GM10266 (cell line): ENCODE measurements at regions not wholly inside any gene's neighbourhood (a gene's known extent, or its start where the extent isn't known, plus 50 kb on each side); places are given as distances from the start of the nearest gene placed in this dataset.

Experiments used
- DNase-seq: peaks from one replicate; pipeline ENCODE4 v3.0.0; 2012; ENCODE audit errors: extremely low spot score
- TF ChIP-seq, protein P1 (sequence below): IDR thresholded peaks from 2 replicates; pipeline ENCODE4 v1.5.1; 2012; ENCODE audit warnings: mild to moderate bottlenecking, low read depth; ENCODE audit not compliant: control insufficient read depth, insufficient read depth; ENCODE audit errors: missing control alignments

- no peak for DNase-seq
- TF ChIP-seq, protein P1, sequence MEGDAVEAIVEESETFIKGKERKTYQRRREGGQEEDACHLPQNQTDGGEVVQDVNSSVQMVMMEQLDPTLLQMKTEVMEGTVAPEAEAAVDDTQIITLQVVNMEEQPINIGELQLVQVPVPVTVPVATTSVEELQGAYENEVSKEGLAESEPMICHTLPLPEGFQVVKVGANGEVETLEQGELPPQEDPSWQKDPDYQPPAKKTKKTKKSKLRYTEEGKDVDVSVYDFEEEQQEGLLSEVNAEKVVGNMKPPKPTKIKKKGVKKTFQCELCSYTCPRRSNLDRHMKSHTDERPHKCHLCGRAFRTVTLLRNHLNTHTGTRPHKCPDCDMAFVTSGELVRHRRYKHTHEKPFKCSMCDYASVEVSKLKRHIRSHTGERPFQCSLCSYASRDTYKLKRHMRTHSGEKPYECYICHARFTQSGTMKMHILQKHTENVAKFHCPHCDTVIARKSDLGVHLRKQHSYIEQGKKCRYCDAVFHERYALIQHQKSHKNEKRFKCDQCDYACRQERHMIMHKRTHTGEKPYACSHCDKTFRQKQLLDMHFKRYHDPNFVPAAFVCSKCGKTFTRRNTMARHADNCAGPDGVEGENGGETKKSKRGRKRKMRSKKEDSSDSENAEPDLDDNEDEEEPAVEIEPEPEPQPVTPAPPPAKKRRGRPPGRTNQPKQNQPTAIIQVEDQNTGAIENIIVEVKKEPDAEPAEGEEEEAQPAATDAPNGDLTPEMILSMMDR = no peak
Observed at GRCh38 chr4:157898836-157899605, 273.8 kb downstream of the GASK1B start.

DNA sequence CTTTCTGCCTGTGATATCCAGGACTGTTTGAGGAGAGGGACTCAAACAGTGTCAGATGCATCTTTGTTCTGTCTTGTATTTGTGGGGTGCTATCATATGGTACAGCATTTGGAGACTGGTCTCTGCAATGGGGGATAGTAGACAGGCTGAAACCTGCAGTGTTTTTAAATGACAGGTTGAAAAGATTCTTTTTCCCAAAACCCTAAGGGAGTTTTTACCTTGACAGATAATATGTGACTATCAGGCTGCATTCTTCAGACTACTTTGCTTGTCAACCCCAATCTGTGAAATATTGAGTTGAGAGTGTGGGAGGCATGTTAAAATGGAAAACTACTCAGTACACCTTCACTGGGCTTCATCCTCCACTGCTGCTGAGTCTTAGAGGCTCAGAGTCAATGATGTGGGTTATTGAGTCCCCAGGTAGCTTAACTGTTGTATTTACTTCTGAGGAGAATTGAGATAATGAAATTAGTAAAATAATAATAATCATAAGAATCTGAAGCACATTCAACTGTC lies 274.9 kb downstream of the GASK1B start:
- DNase-seq = no peak
- TF ChIP-seq, protein P1 = no peak

DNA sequence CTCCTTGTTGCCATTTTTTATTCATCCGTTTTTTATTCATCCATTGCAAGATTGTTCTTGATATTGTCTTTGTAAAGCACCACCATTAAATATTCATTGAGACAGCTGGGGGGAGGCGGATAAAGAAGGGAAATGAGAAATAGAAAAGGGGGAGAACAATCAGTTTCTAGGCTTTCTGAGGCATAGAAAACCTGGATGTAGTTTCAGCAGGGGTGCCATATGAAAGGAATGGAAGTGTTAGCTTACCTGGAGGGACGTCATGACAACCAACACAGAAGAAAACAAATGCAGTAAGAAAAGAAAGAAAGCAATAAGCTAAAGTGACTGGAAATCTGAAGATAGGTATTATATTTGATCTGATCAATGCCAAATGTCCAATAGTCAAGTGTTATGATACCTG lies 276.1 kb downstream of the GASK1B start:
- DNase-seq = no peak

GRCh38 chr4:157895205-157895604 lies 277.6 kb downstream of the GASK1B start:
- DNase-seq = no peak
- TF ChIP-seq, protein P1 = no peak

More for the DNA sequence above, 276.1 kb downstream of the GASK1B start:
- TF ChIP-seq, protein P1 = no peak

DNA sequence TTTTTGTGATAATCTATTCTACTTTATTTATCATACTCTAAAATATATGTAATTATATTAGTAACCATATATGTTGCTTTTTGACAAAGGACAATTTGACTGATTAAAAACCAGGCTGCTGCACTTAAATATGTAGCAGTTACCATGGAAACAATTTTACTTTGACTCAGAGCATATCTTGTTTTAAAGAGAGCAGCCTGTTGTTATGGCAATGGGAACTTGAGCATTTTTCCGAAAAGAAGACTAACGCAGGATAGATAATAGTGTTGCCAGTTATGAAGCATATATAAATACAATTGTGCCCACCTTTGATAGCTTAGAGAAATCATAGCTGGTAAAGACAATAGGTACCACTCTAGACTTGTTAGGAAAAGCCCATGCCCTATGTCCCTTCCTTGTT lies 283.0 kb downstream of the GASK1B start:
- TF ChIP-seq, protein P1 = no peak
- no peak for DNase-seq

GRCh38 chr4:157888281-157888680 lies 284.5 kb downstream of the GASK1B start:
- no peak for DNase-seq

DNA sequence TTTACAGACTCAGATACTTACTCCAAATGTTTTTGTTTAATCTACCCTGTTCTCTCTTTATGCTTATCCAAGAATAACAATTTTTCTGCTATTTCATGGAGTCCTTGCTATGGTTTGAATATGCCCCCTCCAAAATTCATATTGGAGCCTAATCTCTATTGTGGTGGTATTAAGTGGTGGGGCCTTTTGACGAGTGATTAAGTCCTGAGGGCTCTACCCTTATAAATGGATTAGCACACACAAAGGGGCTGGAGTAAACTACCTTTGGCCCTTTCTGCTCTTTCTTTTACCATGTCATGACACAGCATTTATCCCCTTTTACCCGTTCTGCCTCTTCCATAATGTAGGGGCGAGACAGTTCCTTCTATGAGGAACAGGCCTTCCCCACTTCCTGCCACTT lies 285.5 kb downstream of the GASK1B start:
- no peak for DNase-seq
- TF ChIP-seq, protein P1 = no peak

More at GRCh38 chr4:157888281-157888680, 284.5 kb downstream of the GASK1B start:
- TF ChIP-seq, protein P1 = no peak
